IMR-90 (cell line): ENCODE measurements at regions not wholly inside any gene's neighbourhood (a gene's known extent, or its start where the extent isn't known, plus 50 kb on each side); places are given as distances from the start of the nearest gene placed in this dataset.

Experiments used
- ATAC-seq: fragments of 200-7000 bp; cut with Tn5 transposase; 2 replicates; pipeline ENCODE4 v1.9.1; 2020; ENCODE audit warnings: low read depth, mild to moderate bottlenecking, moderate library complexity
- BruUV-seq: library from RNA; stranded (reverse); fragments of 400-500 nt; replicated peaks from 2 replicates; lab custom pipeline; 2021; lab: Mats Ljungman, UMichigan
- CTCF ChIA-PET: fragments of 300-600 bp; formaldehyde crosslinking; extraction: SDS; loops from one replicate; lab custom pipeline; 2021; ENCODE audit warnings: antibody characterized with exemption; lab: Yijun Ruan, JAX
- POLR2A ChIA-PET: fragments of 300-600 bp; sonication (Branson Sonifier 250); formaldehyde crosslinking; loops from one replicate; lab custom pipeline; 2022; ENCODE audit warnings: antibody characterized with exemption; ENCODE audit not compliant: unreplicated experiment; lab: Charles Lee
- DNase-seq: peaks from one replicate; pipeline ENCODE4 v3.0.0; 2013
- H2AFZ ChIP-seq: replicated peaks from 2 replicates; pipeline ENCODE3; 2013; ENCODE audit warnings: low read length, mild to moderate bottlenecking; ENCODE audit not compliant: poor library complexity
- H2AK5ac ChIP-seq: 2 replicates; pipeline ENCODE4 v1.6.1; 2013; ENCODE audit warnings: low read depth, low read length, inconsistent platforms
- H2AK9ac ChIP-seq: replicated peaks from 2 replicates; pipeline ENCODE3; 2013; ENCODE audit warnings: mild to moderate bottlenecking, low read depth, low read length, moderate library complexity; ENCODE audit not compliant: poor library complexity
- H2BK120ac ChIP-seq: 2 replicates; pipeline ENCODE4 v1.6.1; 2013; ENCODE audit warnings: low read depth, low read length, inconsistent platforms
- H2BK15ac ChIP-seq: 3 replicates; pipeline ENCODE4 v1.6.1; 2013; ENCODE audit warnings: low read depth, low read length, inconsistent platforms
- H2BK20ac ChIP-seq: 2 replicates; pipeline ENCODE4 v1.6.1; 2013; ENCODE audit warnings: low read depth, mild to moderate bottlenecking, inconsistent platforms, low read length, moderate library complexity
- H2BK5ac ChIP-seq: 2 replicates; pipeline ENCODE4 v1.6.1; 2013; ENCODE audit warnings: mild to moderate bottlenecking, low read depth, low read length, inconsistent platforms; ENCODE audit not compliant: poor library complexity, severe bottlenecking
- H3K14ac ChIP-seq: replicated peaks from 2 replicates; pipeline ENCODE4 v1.6.1; 2013; ENCODE audit warnings: low read depth, low read length, inconsistent platforms
- H3K18ac ChIP-seq: 2 replicates; pipeline ENCODE4 v1.6.1; 2013; ENCODE audit warnings: low read depth, low read length, control low read depth
- H3K23ac ChIP-seq: 2 replicates; pipeline ENCODE4 v1.6.1; 2013; ENCODE audit warnings: low read depth, low read length, inconsistent platforms
- H3K27ac ChIP-seq: 2 replicates; pipeline ENCODE4 v1.5.1; 2013; ENCODE audit warnings: mild to moderate bottlenecking, control low read depth, low read length; ENCODE audit not compliant: insufficient read depth
- H3K27me3 ChIP-seq: 2 replicates; pipeline ENCODE4 v1.6.1; 2013; ENCODE audit warnings: low read length; ENCODE audit not compliant: control insufficient read depth, insufficient read depth
- H3K36me3 ChIP-seq: 2 replicates; pipeline ENCODE4 v1.6.1; 2013; ENCODE audit warnings: low read length, mixed read lengths; ENCODE audit not compliant: control insufficient read depth, insufficient read depth
- H3K4ac ChIP-seq: 2 replicates; pipeline ENCODE4 v1.6.1; 2013; ENCODE audit warnings: low read depth, low read length, inconsistent platforms
- H3K4me1 ChIP-seq: 2 replicates; pipeline ENCODE4 v1.6.1; 2013; ENCODE audit warnings: low read length, mixed read lengths; ENCODE audit not compliant: control insufficient read depth, insufficient read depth
- H3K4me2 ChIP-seq: 2 replicates; pipeline ENCODE4 v1.6.1; 2013; ENCODE audit warnings: low read depth, mild to moderate bottlenecking, control low read depth, low read length, moderate library complexity
- H3K4me3 ChIP-seq: 2 replicates; pipeline ENCODE4 v1.5.1; 2013; ENCODE audit warnings: low read depth, mild to moderate bottlenecking, control low read depth, low read length, moderate library complexity; ENCODE audit not compliant: insufficient read depth
- H3K56ac ChIP-seq: 2 replicates; pipeline ENCODE4 v1.6.1; 2013; ENCODE audit warnings: low read length, inconsistent platforms; ENCODE audit not compliant: insufficient read depth; ENCODE audit errors: extremely low read depth
- H3K79me1 ChIP-seq, 2 experiments: 2 replicates each; pipeline ENCODE4 v1.6.1; 2013; ENCODE audit warnings: low read length in 2 of 2, inconsistent platforms in 1 of 2, low read depth in 1 of 2
- H3K9ac ChIP-seq: 2 replicates; pipeline ENCODE4 v1.6.1; 2013; ENCODE audit warnings: low read depth, low read length, control low read depth
- H3K9me1 ChIP-seq: 2 replicates; pipeline ENCODE4 v1.6.1; 2013; ENCODE audit warnings: low read length, inconsistent platforms; ENCODE audit not compliant: insufficient read depth
- H3K9me3 ChIP-seq: 2 replicates; pipeline ENCODE4 v1.6.1; 2013; ENCODE audit warnings: low read length; ENCODE audit not compliant: control insufficient read depth, insufficient read depth
- H4K20me1 ChIP-seq: 2 replicates; pipeline ENCODE4 v1.6.1; 2013; ENCODE audit warnings: low read length, inconsistent platforms; ENCODE audit not compliant: insufficient read depth
- H4K5ac ChIP-seq: 2 replicates; pipeline ENCODE4 v1.6.1; 2013; ENCODE audit warnings: mild to moderate bottlenecking, low read depth, low read length, control low read depth
- H4K8ac ChIP-seq, 2 experiments: 2 replicates each; pipeline ENCODE4 v1.6.1; 2013; ENCODE audit warnings: low read depth in 2 of 2, low read length in 2 of 2, control low read depth in 1 of 2, inconsistent platforms in 1 of 2
- H4K91ac ChIP-seq: 2 replicates; pipeline ENCODE4 v1.6.1; 2013; ENCODE audit warnings: low read depth, low read length, inconsistent platforms; ENCODE audit not compliant: insufficient read depth
- BHLHE40 ChIP-seq: fragments of 150-350 bp; IDR thresholded peaks from 2 replicates; pipeline ENCODE4 v1.6.1; 2016; ENCODE audit warnings: mild to moderate bottlenecking, low read depth, low read length
- CHD1 ChIP-seq: IDR thresholded peaks from 2 replicates; pipeline ENCODE4 v1.6.1; 2012; ENCODE audit warnings: low read depth, low read length, improper control_type of control experiment
- CTCF ChIP-seq: conservative IDR thresholded peaks from 2 replicates; pipeline ENCODE4 v1.5.1; 2012; ENCODE audit warnings: mild to moderate bottlenecking, low read depth, low read length, improper control_type of control experiment
- FOS ChIP-seq: fragments of 150-350 bp; IDR thresholded peaks from 2 replicates; pipeline ENCODE4 v1.6.1; 2016; ENCODE audit warnings: low read depth, low read length
- MAFK ChIP-seq: IDR thresholded peaks from 2 replicates; pipeline ENCODE4 v1.6.1; 2012; ENCODE audit warnings: low read depth, low read length, improper control_type of control experiment
- MAZ ChIP-seq: IDR thresholded peaks from 2 replicates; pipeline ENCODE4 v1.6.1; 2012; ENCODE audit warnings: low read depth, mild to moderate bottlenecking, low read length, improper control_type of control experiment, moderate library complexity, borderline replicate concordance
- MXI1 ChIP-seq: IDR thresholded peaks from 2 replicates; pipeline ENCODE4 v1.6.1; 2012; ENCODE audit warnings: low read depth, mild to moderate bottlenecking, low read length, moderate library complexity, borderline replicate concordance
- NFE2L2 ChIP-seq: fragments of 150-350 bp; IDR thresholded peaks from 2 replicates; pipeline ENCODE4 v1.6.1; 2016; ENCODE audit warnings: low read depth, mild to moderate bottlenecking, low read length
- POLR2A ChIP-seq: IDR thresholded peaks from 2 replicates; pipeline ENCODE4 v1.6.1; 2012; ENCODE audit warnings: mild to moderate bottlenecking, low read depth, low read length
- RAD21 ChIP-seq: IDR thresholded peaks from 2 replicates; pipeline ENCODE4 v1.6.1; 2012; ENCODE audit warnings: low read length, improper control_type of control experiment
- RCOR1 ChIP-seq: IDR thresholded peaks from 2 replicates; pipeline ENCODE4 v1.6.1; 2012; ENCODE audit warnings: mild to moderate bottlenecking, low read length, improper control_type of control experiment; ENCODE audit not compliant: insufficient replicate concordance
- SMC3 ChIP-seq: fragments of 150-350 bp; IDR thresholded peaks from 2 replicates; pipeline ENCODE4 v1.6.1; 2016; ENCODE audit warnings: low read depth, mild to moderate bottlenecking, antibody characterized with exemption, low read length, moderate library complexity
- USF2 ChIP-seq: fragments of 150-350 bp; IDR thresholded peaks from 2 replicates; pipeline ENCODE4 v1.6.1; 2017; ENCODE audit warnings: mild to moderate bottlenecking, antibody characterized with exemption, low read length, low read depth
- WGBS, 2 experiments: methylation state at CpG; one replicate each; pipeline versions ENCODE4 v1.1.5 to v1.1.7; 2013; ENCODE audit warnings: missing lambda C conversion rate in 2 of 2; ENCODE audit not compliant: insufficient read length in 1 of 2; ENCODE audit errors: extremely low coverage in 2 of 2; 5-methylcytosine and 5-hydroxymethylcytosine counted together
- dilution Hi-C: fragments of 300-500 bp; cut with HindIII; formaldehyde crosslinking; loops from one replicate; pipeline ENCODE4 v1.14.3; 2018; ENCODE audit warnings: low sequenced_read_pairs; ENCODE audit not compliant: unreplicated experiment
- in situ Hi-C: fragments of 300-500 bp; cut with MboI; formaldehyde crosslinking; loops from 3 replicates; pipeline ENCODE4 v1.14.3; 2019; ENCODE audit warnings: low sequenced_read_pairs, inconsistent platforms, mixed read lengths
- intact Hi-C: fragments of 100-400 bp; cut with micrococcal nuclease; formaldehyde crosslinking; loops from 2 replicates; pipeline ENCODE4 v1.10.0; 2022

GRCh38 chr6:98695091-98695801 is 139.1 kb upstream of the POU3F2 start:
- Histone ChIP-seq H2BK15ac (no peak overlapping the region), H3K4ac (no peak overlapping the region), H3K14ac (no peak overlapping the region), H4K8ac (no peak overlapping the region), H2AK5ac (no peak overlapping the region), H3K36me3 (no peaks in the 10 kb centered on the region), H3K9me1 (no peaks in the 10 kb centered on the region), H3K79me1 (no peaks in the 10 kb centered on the region), H3K4me2 (no peak overlapping the region), H2BK20ac (no peak overlapping the region), H3K56ac (no peak overlapping the region), H2AFZ (no peak overlapping the region), H3K27me3 (no peaks in the 10 kb centered on the region), H2AK9ac (no peak overlapping the region), H3K4me1 (no peaks in the 10 kb centered on the region), H3K9ac (no peak overlapping the region), H3K27ac (no peak overlapping the region), H2BK120ac (no peak overlapping the region), H4K5ac (no peak overlapping the region), H3K18ac (no peak overlapping the region), H3K4me3 (no peak overlapping the region), H3K9me3 (0 out of 2 replicates have a peak, but pooled peaks cover 3% of the 10 kb centered on the region), H4K20me1 (no peaks in the 10 kb centered on the region), H3K23ac (no peak overlapping the region), H2BK5ac (no peak overlapping the region), H4K91ac (no peak overlapping the region)
- POLR2A ChIA-PET: no interaction called here
- BruUV-seq: no TSS peak
- WGBS, 2 experiments: 30% methylated on average over 2 of the region's 7 CpGs; no CpG with 5 or more reads in 1 of the 2 experiments
- ATAC-seq (no peak), DNase-seq (no peak)
- no peak for TF ChIP-seq NFE2L2
- TF ChIP-seq RCOR1: no peak
- no peak for TF ChIP-seq CTCF
- no peak for TF ChIP-seq POLR2A
- no peak for TF ChIP-seq USF2
- no peak for TF ChIP-seq BHLHE40
- no peak for TF ChIP-seq MAFK
- TF ChIP-seq MXI1: no peak
- TF ChIP-seq RAD21: no peak
- no peak for TF ChIP-seq CHD1
- no peak for TF ChIP-seq SMC3
- no peak for TF ChIP-seq FOS
- no peak for TF ChIP-seq MAZ
- intact Hi-C loops: no loop called here
- CTCF ChIA-PET: no interaction called here
- in situ Hi-C loops: no loop called here
- dilution Hi-C loops: no loop called here
